B cell (primary cell): ENCODE measurements at regions not wholly inside any gene's neighbourhood (a gene's known extent, or its start where the extent isn't known, plus 50 kb on each side); places are given as distances from the start of the nearest gene placed in this dataset.

ENCODE experiments used
- ATAC-seq: fragments of 200-7000 bp; cut with Tn5 transposase; one replicate; pipeline ENCODE4 v1.10.0; 2021; ENCODE audit warnings: low read depth, mild to moderate bottlenecking, moderate number of reproducible peaks, moderate library complexity
- CTCF ChIA-PET: fragments of 350-600 bp; sonication (Branson Sonifier 250); formaldehyde crosslinking; loops from one replicate; lab custom pipeline; 2021; ENCODE audit warnings: antibody characterized with exemption, inconsistent platforms; lab: Charles Lee
- POLR2A ChIA-PET: fragments of 350-600 bp; sonication (Branson Sonifier 250); formaldehyde crosslinking; loops from one replicate; lab custom pipeline; 2021; ENCODE audit warnings: antibody characterized with exemption; lab: Charles Lee
- DNase-seq: peaks from one replicate; pipeline ENCODE4 v3.0.0; 2013
- H2AFZ ChIP-seq: 2 replicates; pipeline ENCODE4 v1.6.1; 2012; ENCODE audit warnings: mild to moderate bottlenecking, low read depth, low read length; ENCODE audit not compliant: insufficient read depth, poor library complexity, severe bottlenecking
- H3K27ac ChIP-seq, 2 donors: 1 replicate in 1 of 2; 2 replicates in 1 of 2; pipeline ENCODE4 v1.5.1; 2012 to 2013; ENCODE audit warnings: low read length in 2 of 2, mild to moderate bottlenecking in 2 of 2, moderate library complexity in 1 of 2
- H3K27me3 ChIP-seq, 4 experiments: fragments of 200-600 bp in 1 of 4; sonication (generic) in 1 of 4; replicated peaks in 1 of 4; 1 replicate in 2 of 4; 2 replicates in 2 of 4; pipeline versions ENCODE4 v1.6.1 to v1.7.0; 2013 to 2016; ENCODE audit warnings: low read length in 3 of 4, mild to moderate bottlenecking in 2 of 4, mixed read lengths in 1 of 4, moderate library complexity in 1 of 4; ENCODE audit not compliant: insufficient read depth in 4 of 4, control insufficient read depth in 3 of 4; ENCODE audit errors: control extremely low read depth in 1 of 4
- H3K36me3 ChIP-seq, 2 experiments: replicated peaks in 1 of 2; 1 replicate in 1 of 2; 2 replicates in 1 of 2; pipeline versions ENCODE4 v1.6.1 to v1.7.1; 2013; ENCODE audit warnings: low read length in 1 of 2; ENCODE audit not compliant: insufficient read depth in 2 of 2, control insufficient read depth in 1 of 2; ENCODE audit errors: control extremely low read depth in 1 of 2, extremely low read depth in 1 of 2
- H3K4me1 ChIP-seq, 2 donors: fragments of 200-600 bp in 1 of 2; sonication (generic) in 1 of 2; 1 replicate in 1 of 2; 2 replicates in 1 of 2; pipeline versions ENCODE4 v1.5.1 to v1.6.1; 2013 to 2017; ENCODE audit warnings: low read length in 2 of 2; ENCODE audit not compliant: control insufficient read depth in 2 of 2, insufficient read depth in 2 of 2
- H3K4me2 ChIP-seq: replicated peaks from 2 replicates; pipeline ENCODE3; 2012; ENCODE audit warnings: mild to moderate bottlenecking, low read depth, low read length; ENCODE audit not compliant: poor library complexity, severe bottlenecking
- H3K4me3 ChIP-seq, 5 experiments: fragments of 200-600 bp in 1 of 5; sonication (generic) in 1 of 5; 1 replicate in 3 of 5; 2 replicates in 2 of 5; pipeline versions ENCODE4 v1.5.1 to v1.7.0; 2011 to 2016; ENCODE audit warnings: low read length in 4 of 5, mild to moderate bottlenecking in 4 of 5, low read depth in 2 of 5, control low read depth in 1 of 5, moderate library complexity in 1 of 5; ENCODE audit not compliant: insufficient read depth in 1 of 5; ENCODE audit errors: control extremely low read depth in 1 of 5, extremely low read depth in 1 of 5
- H3K79me2 ChIP-seq: fragments of 200-600 bp; sonication (generic); one replicate; pipeline ENCODE4 v1.6.0; 2016; ENCODE audit warnings: low read length; ENCODE audit not compliant: control insufficient read depth, insufficient read depth
- H3K9ac ChIP-seq: fragments of 200-600 bp; sonication (generic); 2 replicates; pipeline ENCODE4 v1.6.1; 2017; ENCODE audit warnings: mild to moderate bottlenecking, low read length, moderate library complexity
- H3K9me3 ChIP-seq, 3 donors: one replicate each; pipeline versions ENCODE4 v1.6.1 to v1.7.1; 2013; ENCODE audit warnings: low read length in 2 of 3; ENCODE audit not compliant: control insufficient read depth in 2 of 3, insufficient read depth in 1 of 3; ENCODE audit errors: control extremely low read depth in 1 of 3
- H4K20me1 ChIP-seq: 2 replicates; pipeline ENCODE4 v1.6.0; 2012; ENCODE audit warnings: mild to moderate bottlenecking, low read length; ENCODE audit not compliant: insufficient read depth, control insufficient read depth, poor library complexity, severe bottlenecking
- H3K27ac Mint-ChIP-seq: one replicate; pipeline ENCODE4 v1.8.0; 2021; ENCODE audit warnings: mixed read lengths
- H3K27me3 Mint-ChIP-seq: one replicate; pipeline ENCODE4 v1.8.0; 2021; ENCODE audit warnings: mixed read lengths
- H3K4me1 Mint-ChIP-seq: one replicate; pipeline ENCODE4 v1.8.0; 2021; ENCODE audit warnings: mixed read lengths
- H3K4me3 Mint-ChIP-seq: one replicate; pipeline ENCODE4 v1.8.0; 2021; ENCODE audit warnings: mixed read lengths
- H3K9me3 Mint-ChIP-seq: one replicate; pipeline ENCODE4 v1.8.0; 2022; ENCODE audit warnings: mixed read lengths; ENCODE audit not compliant: insufficient read depth
- EZH2 ChIP-seq: IDR thresholded peaks from 2 replicates; pipeline ENCODE4 v1.6.1; 2012; ENCODE audit warnings: borderline replicate concordance, low read depth, mild to moderate bottlenecking, moderate library complexity, low read length; ENCODE audit not compliant: insufficient read depth, poor library complexity, severe bottlenecking
- WGBS: methylation state at CpG from one replicate; pipeline ENCODE4 v1.1.5; 2013; ENCODE audit warnings: missing lambda C conversion rate; ENCODE audit not compliant: insufficient coverage; 5-methylcytosine and 5-hydroxymethylcytosine counted together
- intact Hi-C: fragments of 100-400 bp; cut with micrococcal nuclease; formaldehyde crosslinking; loops from one replicate; pipeline ENCODE4 v1.10.0; 2022
- TF ChIP-seq, protein P1 (sequence below): fragments of 200-600 bp; IDR thresholded peaks from one replicate; pipeline ENCODE4 v1.8.0; 2022; ENCODE audit warnings: antibody characterized with exemption, mild to moderate bottlenecking

DNA sequence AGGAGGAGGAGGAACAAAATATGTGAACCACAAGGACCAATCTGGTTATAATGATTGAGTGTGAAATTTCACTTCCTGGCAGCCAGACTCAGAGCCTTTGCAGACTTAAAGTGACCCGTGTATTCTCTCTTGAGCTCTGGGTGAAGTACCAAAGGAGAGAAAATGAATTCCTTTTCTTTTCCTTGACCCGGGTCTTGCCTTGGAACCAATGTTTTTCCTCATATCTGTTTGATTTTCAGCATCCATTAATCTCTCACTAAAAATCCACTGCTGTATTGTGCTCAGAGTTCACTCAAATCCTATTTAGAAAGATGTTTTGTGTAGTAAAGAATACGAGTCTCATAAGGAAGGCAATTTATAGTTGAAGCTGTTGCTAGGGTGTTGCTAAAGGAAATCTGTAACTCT is 78.3 kb upstream of the C1QTNF7 start:
- Histone ChIP-seq H3K4me3 (no peak overlapping the region), H3K4me2 (peak overlapping the region; percentile 34), H3K9me3 (no peaks in the 10 kb centered on the region), H3K36me3 (peaks cover 0 to 1% of the 10 kb centered on the region in 2 experiments), H3K27me3 (no peaks in the 10 kb centered on the region), H2AFZ (peak overlapping the region; percentile 3), H3K27ac (peak overlapping the region in 1 of 2 donors; percentile 4), H3K4me1 (peaks cover 14 to 20% of the 10 kb centered on the region in 2 donors), H3K79me2 (no peaks in the 10 kb centered on the region), H3K9ac (no peak overlapping the region), H4K20me1 (no peaks in the 10 kb centered on the region)
- H3K4me1 Mint-ChIP-seq = peaks cover 23% of the 10 kb centered on the region
- intact Hi-C loops = no loop called here
- H3K27ac Mint-ChIP-seq = peak overlapping the region; percentile 59
- WGBS = 0% methylated on average over 1 of the region's 3 CpGs
- no peak for TF ChIP-seq EZH2
- TF ChIP-seq, protein P1, sequence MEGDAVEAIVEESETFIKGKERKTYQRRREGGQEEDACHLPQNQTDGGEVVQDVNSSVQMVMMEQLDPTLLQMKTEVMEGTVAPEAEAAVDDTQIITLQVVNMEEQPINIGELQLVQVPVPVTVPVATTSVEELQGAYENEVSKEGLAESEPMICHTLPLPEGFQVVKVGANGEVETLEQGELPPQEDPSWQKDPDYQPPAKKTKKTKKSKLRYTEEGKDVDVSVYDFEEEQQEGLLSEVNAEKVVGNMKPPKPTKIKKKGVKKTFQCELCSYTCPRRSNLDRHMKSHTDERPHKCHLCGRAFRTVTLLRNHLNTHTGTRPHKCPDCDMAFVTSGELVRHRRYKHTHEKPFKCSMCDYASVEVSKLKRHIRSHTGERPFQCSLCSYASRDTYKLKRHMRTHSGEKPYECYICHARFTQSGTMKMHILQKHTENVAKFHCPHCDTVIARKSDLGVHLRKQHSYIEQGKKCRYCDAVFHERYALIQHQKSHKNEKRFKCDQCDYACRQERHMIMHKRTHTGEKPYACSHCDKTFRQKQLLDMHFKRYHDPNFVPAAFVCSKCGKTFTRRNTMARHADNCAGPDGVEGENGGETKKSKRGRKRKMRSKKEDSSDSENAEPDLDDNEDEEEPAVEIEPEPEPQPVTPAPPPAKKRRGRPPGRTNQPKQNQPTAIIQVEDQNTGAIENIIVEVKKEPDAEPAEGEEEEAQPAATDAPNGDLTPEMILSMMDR = no peak
- H3K27me3 Mint-ChIP-seq = peaks cover 22% of the 10 kb centered on the region
- DNase-seq (peak; percentile 8), ATAC-seq (no peak)
- no peaks in the 10 kb centered on the region for H3K9me3 Mint-ChIP-seq
- H3K4me3 Mint-ChIP-seq = no peak overlapping the region
- ChIA-PET CTCF (interaction anchor here (1.1 kb wide), 1 partner anchor 108 kb away, joined by 3 read pairs; no protein-coding TSS in a partner anchor), POLR2A (no interaction called here)

DNA sequence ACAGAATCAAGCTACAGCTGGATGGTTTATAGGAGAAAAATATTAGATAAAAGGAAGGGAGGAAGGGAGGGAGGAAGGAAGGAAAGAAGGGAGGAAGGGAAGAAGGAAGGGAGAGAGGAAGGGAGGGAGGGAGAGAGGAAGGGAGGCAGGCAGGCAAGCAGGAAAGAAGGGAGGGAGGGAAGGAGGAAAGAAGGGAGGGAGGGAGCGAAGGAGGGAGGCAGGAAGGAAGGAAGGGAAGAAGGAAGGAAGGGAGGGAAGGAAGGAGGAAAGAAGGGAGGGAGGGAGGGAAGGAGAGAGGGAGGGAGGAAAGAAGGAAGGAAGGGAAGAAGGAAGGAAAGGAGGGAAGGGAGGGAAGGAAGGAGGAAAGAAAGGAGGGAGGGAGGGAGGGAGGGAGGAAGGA is 77.9 kb upstream of the C1QTNF7 start:
- H3K27me3 ChIP-seq = no peaks in the 10 kb centered on the region
- 100% methylated on average over 1 of the region's 1 CpG for WGBS
- no peaks in the 10 kb centered on the region for H4K20me1 ChIP-seq
- H3K36me3 ChIP-seq = peaks cover 0 to 1% of the 10 kb centered on the region in 2 experiments
- Mint-ChIP-seq H3K4me1 (peaks cover 26% of the 10 kb centered on the region), H3K27me3 (peaks cover 22% of the 10 kb centered on the region), H3K4me3 (no peak overlapping the region), H3K27ac (peak overlapping the region; percentile 59), H3K9me3 (no peaks in the 10 kb centered on the region)
- no peak overlapping the region for H3K4me3 ChIP-seq
- no peaks in the 10 kb centered on the region for H3K9me3 ChIP-seq
- peak overlapping the region; percentile 34 for H3K4me2 ChIP-seq
- intact Hi-C loops = no loop called here
- peak overlapping the region; percentile 3 for H2AFZ ChIP-seq
- CTCF ChIA-PET = interaction anchor here (1.1 kb wide), 1 partner anchor 108 kb away, joined by 3 read pairs; no protein-coding TSS in a partner anchor
- H3K79me2 ChIP-seq = no peaks in the 10 kb centered on the region
- peaks cover 17 to 21% of the 10 kb centered on the region in 2 donors for H3K4me1 ChIP-seq
- DNase-seq = no peak
- H3K9ac ChIP-seq = no peak overlapping the region
- POLR2A ChIA-PET = no interaction called here
- H3K27ac ChIP-seq = no peak overlapping the region
- no peak for ATAC-seq
- TF ChIP-seq, protein P1 = no peak
- TF ChIP-seq EZH2 = no peak
